Endodermal cell (in vitro differentiated cells): ENCODE measurements at regions not wholly inside any gene's neighbourhood (a gene's known extent, or its start where the extent isn't known, plus 50 kb on each side); places are given as distances from the start of the nearest gene placed in this dataset.

Experiments used
- DNase-seq: peaks from one replicate; pipeline ENCODE4 v3.0.0-alpha.2; 2017
- H3K27ac ChIP-seq: 2 replicates; pipeline ENCODE4 v1.5.1; 2013; ENCODE audit warnings: mild to moderate bottlenecking, low read depth, low read length, moderate library complexity
- H3K27me3 ChIP-seq: 2 replicates; pipeline ENCODE4 v1.6.1; 2013; ENCODE audit warnings: mild to moderate bottlenecking, low read length, moderate library complexity; ENCODE audit not compliant: insufficient read depth, control insufficient read depth, poor library complexity, severe bottlenecking
- H3K36me3 ChIP-seq: 2 replicates; pipeline ENCODE4 v1.7.0; 2013; ENCODE audit warnings: mild to moderate bottlenecking, low read length, moderate library complexity; ENCODE audit not compliant: control insufficient read depth, insufficient read depth
- H3K4me1 ChIP-seq: one replicate; pipeline ENCODE4 v1.7.0; 2013; ENCODE audit warnings: low read length; ENCODE audit not compliant: control insufficient read depth, insufficient read depth
- H3K4me3 ChIP-seq: 2 replicates; pipeline ENCODE4 v1.5.1; 2013; ENCODE audit warnings: mild to moderate bottlenecking, low read length, moderate library complexity
- H3K9ac ChIP-seq: 2 replicates; pipeline ENCODE4 v1.6.1; 2013; ENCODE audit warnings: mild to moderate bottlenecking, low read length, moderate library complexity; ENCODE audit not compliant: poor library complexity, severe bottlenecking; ENCODE audit errors: extremely low read depth
- H3K9me3 ChIP-seq: 2 replicates; pipeline ENCODE4 v1.6.1; 2013; ENCODE audit warnings: mild to moderate bottlenecking, low read length, moderate library complexity; ENCODE audit not compliant: control insufficient read depth
- H3K27ac Mint-ChIP-seq: 2 replicates; pipeline ENCODE4 v1.8.0; 2020; ENCODE audit warnings: mixed read lengths
- H3K27me3 Mint-ChIP-seq: 2 replicates; pipeline ENCODE4 v1.8.0; 2021; ENCODE audit warnings: mild to moderate bottlenecking, mixed read lengths; ENCODE audit not compliant: insufficient read depth
- H3K36me3 Mint-ChIP-seq: 2 replicates; pipeline ENCODE4 v1.8.0; 2020; ENCODE audit warnings: low read depth, mixed read lengths
- H3K4me1 Mint-ChIP-seq: 2 replicates; pipeline ENCODE4 v1.8.0; 2020; ENCODE audit warnings: mixed read lengths
- H3K4me3 Mint-ChIP-seq: 2 replicates; pipeline ENCODE4 v1.8.0; 2020; ENCODE audit warnings: mild to moderate bottlenecking, moderate library complexity, mixed read lengths
- H3K9me3 Mint-ChIP-seq: 2 replicates; pipeline ENCODE4 v1.8.0; 2020; ENCODE audit warnings: mild to moderate bottlenecking, mixed read lengths
- CTCF ChIP-seq: fragments of 200-600 bp; sonication (generic); conservative IDR thresholded peaks from 2 replicates; pipeline ENCODE4 v1.5.0; 2021; ENCODE audit warnings: antibody characterized with exemption, mild to moderate bottlenecking
- WGBS, 2 experiments: methylation state at CpG; one replicate each; pipeline versions ENCODE4 v1.1.5 to v1.1.7; 2013; ENCODE audit warnings: missing lambda C conversion rate in 2 of 2, mixed read lengths in 1 of 2; ENCODE audit not compliant: insufficient coverage in 1 of 2, insufficient read length in 1 of 2; 5-methylcytosine and 5-hydroxymethylcytosine counted together

- Histone ChIP-seq H3K27me3 (no peaks in the 10 kb centered on the region), H3K9ac (no peak overlapping the region), H3K4me1 (no peaks in the 10 kb centered on the region), H3K4me3 (no peak overlapping the region), H3K36me3 (no peaks in the 10 kb centered on the region), H3K27ac (no peak overlapping the region), H3K9me3 (peaks cover 14% of the 10 kb centered on the region)
- H3K9me3 Mint-ChIP-seq, result peaks cover 15% of the 10 kb centered on the region
- H3K27me3 Mint-ChIP-seq, result no peaks in the 10 kb centered on the region
- no peaks in the 10 kb centered on the region for H3K36me3 Mint-ChIP-seq
- no peaks in the 10 kb centered on the region for H3K4me1 Mint-ChIP-seq
- no peak overlapping the region for H3K4me3 Mint-ChIP-seq
- no peak overlapping the region for H3K27ac Mint-ChIP-seq
- no peak for TF ChIP-seq CTCF
- DNase-seq, result no peak
Observed at GRCh38 chr5:124182133-124182532, 564.3 kb downstream of the ZNF608 start.

- Mint-ChIP-seq H3K27ac (no peak overlapping the region), H3K27me3 (no peaks in the 10 kb centered on the region), H3K9me3 (peaks cover 20% of the 10 kb centered on the region), H3K36me3 (no peaks in the 10 kb centered on the region), H3K4me1 (no peaks in the 10 kb centered on the region), H3K4me3 (no peak overlapping the region)
- no peaks in the 10 kb centered on the region for H3K4me1 ChIP-seq
- DNase-seq, result no peak
- no peak overlapping the region for H3K27ac ChIP-seq
- H3K36me3 ChIP-seq, result no peaks in the 10 kb centered on the region
- no peaks in the 10 kb centered on the region for H3K27me3 ChIP-seq
- peaks cover 14% of the 10 kb centered on the region for H3K9me3 ChIP-seq
- H3K4me3 ChIP-seq, result no peak overlapping the region
- no peak for TF ChIP-seq CTCF
- no peak overlapping the region for H3K9ac ChIP-seq
- WGBS, 2 experiments, result 90% methylated on average over 2 of the region's 2 CpGs; no CpG with 5 or more reads in 1 of the 2 experiments
Observed at GRCh38 chr5:124180875-124181461, 565.5 kb downstream of the ZNF608 start.

DNA sequence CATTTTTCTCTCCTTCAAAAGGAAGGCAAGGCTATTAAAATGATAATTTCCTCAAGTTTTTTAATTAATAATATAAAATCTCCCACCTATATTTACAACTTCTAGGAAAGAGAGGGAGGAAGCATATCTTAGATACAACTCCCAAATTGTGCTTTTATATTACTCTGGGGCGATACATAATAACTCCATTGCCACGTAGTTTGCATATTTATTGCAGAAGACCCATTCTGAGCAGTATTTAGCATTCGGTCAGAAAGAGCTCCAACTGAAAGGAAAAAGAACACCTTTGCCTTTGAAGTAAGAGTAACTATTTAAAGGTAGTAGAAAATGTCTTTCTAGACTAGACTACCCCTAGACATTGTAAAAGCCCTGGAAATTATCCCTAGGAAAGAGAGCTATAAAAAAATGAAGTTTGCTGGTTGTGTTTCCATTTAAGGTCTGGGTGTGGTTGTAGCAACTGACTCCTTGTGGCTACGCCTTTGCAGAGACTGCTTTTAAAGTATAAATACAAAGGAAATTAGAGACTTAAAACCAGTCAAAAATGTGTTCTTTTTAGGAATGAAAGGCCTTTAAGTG, 566.1 kb downstream of the ZNF608 start:
- Histone ChIP-seq H3K27ac (no peak overlapping the region), H3K9me3 (peaks cover 15% of the 10 kb centered on the region), H3K27me3 (no peaks in the 10 kb centered on the region), H3K4me3 (no peak overlapping the region), H3K36me3 (no peaks in the 10 kb centered on the region), H3K4me1 (no peaks in the 10 kb centered on the region), H3K9ac (no peak overlapping the region)
- DNase-seq, result no peak
- no peak overlapping the region for H3K4me3 Mint-ChIP-seq
- no peaks in the 10 kb centered on the region for H3K27me3 Mint-ChIP-seq
- peaks cover 20% of the 10 kb centered on the region for H3K9me3 Mint-ChIP-seq
- WGBS, 2 experiments, result 94 to 95% methylated on average over 2 to 4 of the region's 4 CpGs
- no peaks in the 10 kb centered on the region for H3K36me3 Mint-ChIP-seq
- TF ChIP-seq CTCF, result no peak
- no peak overlapping the region for H3K27ac Mint-ChIP-seq
- no peaks in the 10 kb centered on the region for H3K4me1 Mint-ChIP-seq
